Stimulated activated CD4-positive, alpha-beta T cell treated with anti-CD3 and anti-CD28 coated beads, Interleukin-2, amount 100 ng/mL, for 48 hours (primary cell): ENCODE measurements at regions not wholly inside any gene's neighbourhood (a gene's known extent, or its start where the extent isn't known, plus 50 kb on each side); places are given as distances from the start of the nearest gene placed in this dataset.

Experiments used
- DNase-seq, 2 donors: peaks; one replicate each; pipeline ENCODE4 v3.0.0-alpha.2; 2020

GRCh38 chr1:199774433-199775089 is 252.9 kb upstream of the NR5A2 start:
- DNase-seq = no peak

GRCh38 chr1:199776768-199777497 is 250.6 kb upstream of the NR5A2 start:
- DNase-seq = no peak

GRCh38 chr1:199778324-199778955 is 249.1 kb upstream of the NR5A2 start:
- no peak for DNase-seq

- no peak for DNase-seq
Measured at GRCh38 chr1:199780091-199780490, 247.4 kb upstream of the NR5A2 start.

- no peak for DNase-seq
Measured at GRCh38 chr1:199780948-199781670, 246.4 kb upstream of the NR5A2 start.

- no peak for DNase-seq
Measured at GRCh38 chr1:199784138-199784895, 243.2 kb upstream of the NR5A2 start.

GRCh38 chr1:199786695-199787094 is 240.8 kb upstream of the NR5A2 start:
- DNase-seq = no peak

GRCh38 chr1:199789141-199789540 is 238.4 kb upstream of the NR5A2 start:
- DNase-seq = no peak

GRCh38 chr1:199791495-199791894 is 236.0 kb upstream of the NR5A2 start:
- no peak for DNase-seq

GRCh38 chr1:199792874-199793273 is 234.6 kb upstream of the NR5A2 start:
- DNase-seq = no peak

- no peak for DNase-seq
Measured at GRCh38 chr1:199794105-199794863, 233.2 kb upstream of the NR5A2 start.

- DNase-seq = no peak
Measured at GRCh38 chr1:199799116-199799515, 228.4 kb upstream of the NR5A2 start.

GRCh38 chr1:199804526-199804925 is 223.0 kb upstream of the NR5A2 start:
- no peak for DNase-seq

- no peak for DNase-seq
Measured at GRCh38 chr1:199808110-199808870, 219.2 kb upstream of the NR5A2 start.

- no peak for DNase-seq
Measured at GRCh38 chr1:199809311-199809710, 218.2 kb upstream of the NR5A2 start.

GRCh38 chr1:199811163-199811562 is 216.3 kb upstream of the NR5A2 start:
- DNase-seq = no peak

GRCh38 chr1:199813198-199813597 is 214.3 kb upstream of the NR5A2 start:
- no peak for DNase-seq

- DNase-seq = no peak
Measured at GRCh38 chr1:199815947-199816346, 211.6 kb upstream of the NR5A2 start.

GRCh38 chr1:199817266-199817665 is 210.2 kb upstream of the NR5A2 start:
- no peak for DNase-seq

GRCh38 chr1:199821029-199821779 is 206.3 kb upstream of the NR5A2 start:
- DNase-seq = no peak
